ENCODE measurements at regions not wholly inside any gene's neighbourhood (a gene's known extent, or its start where the extent isn't known, plus 50 kb on each side); places are given as distances from the start of the nearest gene placed in this dataset.

GRCh38 chr6:144651234-144651633 is 366.1 kb downstream of the UTRN start (continued):
- TF ChIP-seq HNF4G (IDR thresholded peaks at IDR 0.05) (no peak), EGR1 (IDR thresholded peaks at IDR 0.05; ENCODE audit: low read depth in 2 of 2) (no peak), SP1 (IDR thresholded peaks at IDR 0.05) (no peak), RAD21 (IDR thresholded peaks at IDR 0.05) (no peak), RXRA (IDR thresholded peaks at IDR 0.05) (no peak), JUND (IDR thresholded peaks at IDR 0.05) (no peak), TAF1 (conservative IDR thresholded peaks at IDR 0.05) (no peak), MAX (IDR thresholded peaks at IDR 0.05) (no peak)

DNA sequence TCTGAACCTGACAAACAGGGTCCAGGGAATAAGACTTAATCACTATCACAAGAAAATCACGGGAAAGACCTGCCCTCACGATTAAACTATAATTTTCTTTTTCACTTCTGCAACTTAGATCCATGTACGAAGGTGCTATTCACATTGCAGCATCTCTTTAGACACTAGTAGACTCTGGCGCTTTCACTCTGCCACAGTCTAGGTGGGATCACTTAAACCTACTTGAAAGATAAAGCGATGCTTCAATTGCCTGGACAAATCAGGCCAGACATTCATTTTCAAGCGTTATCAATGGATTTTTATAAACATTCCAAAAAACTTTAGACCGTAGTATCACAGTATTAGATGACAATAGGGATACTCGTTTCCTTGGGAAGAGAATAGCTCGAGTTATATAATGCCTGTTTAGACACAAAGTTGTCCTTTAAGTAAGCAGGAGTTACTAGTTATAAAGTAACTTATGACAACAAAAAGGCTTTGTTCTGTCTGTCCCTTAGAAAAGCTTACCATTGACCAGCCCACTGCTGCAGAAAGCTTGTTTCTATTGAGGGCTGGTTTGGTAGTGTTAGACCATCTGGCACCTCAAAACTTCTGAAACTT is 367.3 kb downstream of the UTRN start:
- Histone ChIP-seq H3K27me3 (ENCODE audit: control insufficient read depth in 4 of 4, insufficient read depth in 4 of 4, low read length in 3 of 4) (no peaks in the 10 kb centered on the region), H3K9ac (ENCODE audit: low read depth in 1 of 2, low read length in 2 of 2) (no peak overlapping the region), H3K4me1 (ENCODE audit: control insufficient read depth in 4 of 4, insufficient read depth in 4 of 4, low read length in 3 of 4) (peaks cover 1 to 25% (median 13%) of the 10 kb centered on the region in 4 donors), H3K9me3 (ENCODE audit: control insufficient read depth in 4 of 4, low read length in 3 of 4) (no peaks in the 10 kb centered on the region), H3K36me3 (ENCODE audit: control insufficient read depth in 4 of 4, insufficient read depth in 3 of 4, low read depth in 1 of 4, low read length in 3 of 4) (no peaks in the 10 kb centered on the region), H3K4me3 (ENCODE audit: low read depth in 1 of 3, low read length in 3 of 3) (no peak overlapping the region), H3K27ac (ENCODE audit: low read depth in 1 of 2, low read length in 2 of 2) (no peak overlapping the region)
- no peak for DNase-seq (ENCODE audit: low spot score)
- 87% methylated on average over 9 of the region's 9 CpGs for WGBS
- no peak for TF ChIP-seq YY1 (IDR thresholded peaks at IDR 0.05)
- TF ChIP-seq FOXA1 (IDR thresholded peaks at IDR 0.05), result no peak
- no peak for TF ChIP-seq HNF4G (IDR thresholded peaks at IDR 0.05)
- TF ChIP-seq EGR1 (IDR thresholded peaks at IDR 0.05; ENCODE audit: low read depth in 2 of 2), result no peak
- TF ChIP-seq MAX (IDR thresholded peaks at IDR 0.05), result no peak
- no peak for TF ChIP-seq JUND (IDR thresholded peaks at IDR 0.05)

GRCh38 chr6:144653885-144654505 is 368.9 kb downstream of the UTRN start:
- H3K27ac ChIP-seq (ENCODE audit: low read depth in 1 of 2, low read length in 2 of 2), result no peak overlapping the region
- no peaks in the 10 kb centered on the region for H3K27me3 ChIP-seq (ENCODE audit: control insufficient read depth in 4 of 4, insufficient read depth in 4 of 4, low read length in 3 of 4)
- TF ChIP-seq RAD21 (IDR thresholded peaks at IDR 0.05) (no peak), FOXA1 (IDR thresholded peaks at IDR 0.05) (no peak), RXRA (IDR thresholded peaks at IDR 0.05) (no peak), GABPA (IDR thresholded peaks at IDR 0.05 in 1 of 2, conservative IDR thresholded peaks at IDR 0.05 in 1 of 2) (no peak), EGR1 (IDR thresholded peaks at IDR 0.05; ENCODE audit: low read depth in 2 of 2) (no peak), CTCF (IDR thresholded peaks at IDR 0.05; ENCODE audit: low read depth, low read length, missing input control) (no peak), MAX (IDR thresholded peaks at IDR 0.05) (no peak), FOXA2 (IDR thresholded peaks at IDR 0.05) (no peak), HNF4G (IDR thresholded peaks at IDR 0.05) (no peak), YY1 (IDR thresholded peaks at IDR 0.05) (no peak), NR2F2 (IDR thresholded peaks at IDR 0.05) (no peak), JUND (IDR thresholded peaks at IDR 0.05) (no peak), HNF4A (conservative IDR thresholded peaks at IDR 0.05) (no peak), TAF1 (conservative IDR thresholded peaks at IDR 0.05) (no peak), SP1 (IDR thresholded peaks at IDR 0.05) (no peak)
- TF ChIP-seq, protein P1, sequence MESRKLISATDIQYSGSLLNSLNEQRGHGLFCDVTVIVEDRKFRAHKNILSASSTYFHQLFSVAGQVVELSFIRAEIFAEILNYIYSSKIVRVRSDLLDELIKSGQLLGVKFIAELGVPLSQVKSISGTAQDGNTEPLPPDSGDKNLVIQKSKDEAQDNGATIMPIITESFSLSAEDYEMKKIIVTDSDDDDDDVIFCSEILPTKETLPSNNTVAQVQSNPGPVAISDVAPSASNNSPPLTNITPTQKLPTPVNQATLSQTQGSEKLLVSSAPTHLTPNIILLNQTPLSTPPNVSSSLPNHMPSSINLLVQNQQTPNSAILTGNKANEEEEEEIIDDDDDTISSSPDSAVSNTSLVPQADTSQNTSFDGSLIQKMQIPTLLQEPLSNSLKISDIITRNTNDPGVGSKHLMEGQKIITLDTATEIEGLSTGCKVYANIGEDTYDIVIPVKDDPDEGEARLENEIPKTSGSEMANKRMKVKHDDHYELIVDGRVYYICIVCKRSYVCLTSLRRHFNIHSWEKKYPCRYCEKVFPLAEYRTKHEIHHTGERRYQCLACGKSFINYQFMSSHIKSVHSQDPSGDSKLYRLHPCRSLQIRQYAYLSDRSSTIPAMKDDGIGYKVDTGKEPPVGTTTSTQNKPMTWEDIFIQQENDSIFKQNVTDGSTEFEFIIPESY (IDR thresholded peaks at IDR 0.05), result no peak
- TF ChIP-seq, protein P2, sequence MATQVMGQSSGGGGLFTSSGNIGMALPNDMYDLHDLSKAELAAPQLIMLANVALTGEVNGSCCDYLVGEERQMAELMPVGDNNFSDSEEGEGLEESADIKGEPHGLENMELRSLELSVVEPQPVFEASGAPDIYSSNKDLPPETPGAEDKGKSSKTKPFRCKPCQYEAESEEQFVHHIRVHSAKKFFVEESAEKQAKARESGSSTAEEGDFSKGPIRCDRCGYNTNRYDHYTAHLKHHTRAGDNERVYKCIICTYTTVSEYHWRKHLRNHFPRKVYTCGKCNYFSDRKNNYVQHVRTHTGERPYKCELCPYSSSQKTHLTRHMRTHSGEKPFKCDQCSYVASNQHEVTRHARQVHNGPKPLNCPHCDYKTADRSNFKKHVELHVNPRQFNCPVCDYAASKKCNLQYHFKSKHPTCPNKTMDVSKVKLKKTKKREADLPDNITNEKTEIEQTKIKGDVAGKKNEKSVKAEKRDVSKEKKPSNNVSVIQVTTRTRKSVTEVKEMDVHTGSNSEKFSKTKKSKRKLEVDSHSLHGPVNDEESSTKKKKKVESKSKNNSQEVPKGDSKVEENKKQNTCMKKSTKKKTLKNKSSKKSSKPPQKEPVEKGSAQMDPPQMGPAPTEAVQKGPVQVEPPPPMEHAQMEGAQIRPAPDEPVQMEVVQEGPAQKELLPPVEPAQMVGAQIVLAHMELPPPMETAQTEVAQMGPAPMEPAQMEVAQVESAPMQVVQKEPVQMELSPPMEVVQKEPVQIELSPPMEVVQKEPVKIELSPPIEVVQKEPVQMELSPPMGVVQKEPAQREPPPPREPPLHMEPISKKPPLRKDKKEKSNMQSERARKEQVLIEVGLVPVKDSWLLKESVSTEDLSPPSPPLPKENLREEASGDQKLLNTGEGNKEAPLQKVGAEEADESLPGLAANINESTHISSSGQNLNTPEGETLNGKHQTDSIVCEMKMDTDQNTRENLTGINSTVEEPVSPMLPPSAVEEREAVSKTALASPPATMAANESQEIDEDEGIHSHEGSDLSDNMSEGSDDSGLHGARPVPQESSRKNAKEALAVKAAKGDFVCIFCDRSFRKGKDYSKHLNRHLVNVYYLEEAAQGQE (IDR thresholded peaks at IDR 0.05), result no peak
- TF ChIP-seq, protein P3, sequence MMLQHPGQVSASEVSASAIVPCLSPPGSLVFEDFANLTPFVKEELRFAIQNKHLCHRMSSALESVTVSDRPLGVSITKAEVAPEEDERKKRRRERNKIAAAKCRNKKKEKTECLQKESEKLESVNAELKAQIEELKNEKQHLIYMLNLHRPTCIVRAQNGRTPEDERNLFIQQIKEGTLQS (IDR thresholded peaks at IDR 0.05), result no peak
- peaks cover 1 to 11% (median 6%) of the 10 kb centered on the region in 4 donors for H3K4me1 ChIP-seq (ENCODE audit: control insufficient read depth in 4 of 4, insufficient read depth in 4 of 4, low read length in 3 of 4)
- DNase-seq (ENCODE audit: low spot score), result no peak
- no peak overlapping the region for H3K4me3 ChIP-seq (ENCODE audit: low read depth in 1 of 3, low read length in 3 of 3)
- no peak overlapping the region for H3K9ac ChIP-seq (ENCODE audit: low read depth in 1 of 2, low read length in 2 of 2)
- WGBS, result 55% methylated on average over 6 of the region's 6 CpGs
- H3K9me3 ChIP-seq (ENCODE audit: control insufficient read depth in 4 of 4, low read length in 3 of 4), result no peaks in the 10 kb centered on the region
- no peaks in the 10 kb centered on the region for H3K36me3 ChIP-seq (ENCODE audit: control insufficient read depth in 4 of 4, insufficient read depth in 3 of 4, low read depth in 1 of 4, low read length in 3 of 4)

All from liver (tissue), 8 donors.